ENCODE measurements at regions not wholly inside any gene's neighbourhood (a gene's known extent, or its start where the extent isn't known, plus 50 kb on each side); places are given as distances from the start of the nearest gene placed in this dataset.

- TF ChIP-seq POLR2A (IDR thresholded peaks at IDR 0.05): no peak
- TF ChIP-seq, protein P1, sequence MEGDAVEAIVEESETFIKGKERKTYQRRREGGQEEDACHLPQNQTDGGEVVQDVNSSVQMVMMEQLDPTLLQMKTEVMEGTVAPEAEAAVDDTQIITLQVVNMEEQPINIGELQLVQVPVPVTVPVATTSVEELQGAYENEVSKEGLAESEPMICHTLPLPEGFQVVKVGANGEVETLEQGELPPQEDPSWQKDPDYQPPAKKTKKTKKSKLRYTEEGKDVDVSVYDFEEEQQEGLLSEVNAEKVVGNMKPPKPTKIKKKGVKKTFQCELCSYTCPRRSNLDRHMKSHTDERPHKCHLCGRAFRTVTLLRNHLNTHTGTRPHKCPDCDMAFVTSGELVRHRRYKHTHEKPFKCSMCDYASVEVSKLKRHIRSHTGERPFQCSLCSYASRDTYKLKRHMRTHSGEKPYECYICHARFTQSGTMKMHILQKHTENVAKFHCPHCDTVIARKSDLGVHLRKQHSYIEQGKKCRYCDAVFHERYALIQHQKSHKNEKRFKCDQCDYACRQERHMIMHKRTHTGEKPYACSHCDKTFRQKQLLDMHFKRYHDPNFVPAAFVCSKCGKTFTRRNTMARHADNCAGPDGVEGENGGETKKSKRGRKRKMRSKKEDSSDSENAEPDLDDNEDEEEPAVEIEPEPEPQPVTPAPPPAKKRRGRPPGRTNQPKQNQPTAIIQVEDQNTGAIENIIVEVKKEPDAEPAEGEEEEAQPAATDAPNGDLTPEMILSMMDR (IDR thresholded peaks at IDR 0.05): no peak
- TF ChIP-seq EP300 (IDR thresholded peaks at IDR 0.05): no peak
- no peak for TF ChIP-seq POLR2AphosphoS5 (IDR thresholded peaks at IDR 0.05)
Measured at GRCh38 chr12:104823985-104824461, 134.1 kb downstream of the SLC41A2 start.

Measured in sigmoid colon (tissue), 4 donors.